Right hindlimb (tissue), 1 donor: ENCODE measurements at regions not wholly inside any gene's neighbourhood (a gene's known extent, or its start where the extent isn't known, plus 50 kb on each side); places are given as distances from the start of the nearest gene placed in this dataset.
"Not testable (repeated sequence)": the region's sequence is repeated elsewhere in the genome, so short reads cannot be mapped to it uniquely, and the experiment has no call there.

ENCODE experiments used
- DNase-seq: peaks from one replicate; pipeline ENCODE4 v3.0.0-alpha.2; 2018

GRCh38 chr2:12613137-12613835, 103.5 kb upstream of the TRIB2 start:
- DNase-seq, result no peak

GRCh38 chr2:12615509-12615908, 101.2 kb upstream of the TRIB2 start:
- DNase-seq, result no peak

- no peak for DNase-seq
Observed at GRCh38 chr2:12616456-12617156, 100.1 kb upstream of the TRIB2 start.

GRCh38 chr2:12617366-12617765, 99.4 kb upstream of the TRIB2 start:
- no peak for DNase-seq

- no peak for DNase-seq
Observed at GRCh38 chr2:12617853-12618252, 98.9 kb upstream of the TRIB2 start.

GRCh38 chr2:12618576-12618975, 98.2 kb upstream of the TRIB2 start:
- no peak for DNase-seq

GRCh38 chr2:12619975-12620374, 96.8 kb upstream of the TRIB2 start:
- no peak for DNase-seq

- no peak for DNase-seq
Observed at GRCh38 chr2:12620759-12621158, 96.0 kb upstream of the TRIB2 start.

GRCh38 chr2:12623051-12623450, 93.7 kb upstream of the TRIB2 start:
- DNase-seq, result no peak

- no peak for DNase-seq
Observed at GRCh38 chr2:12624384-12624783, 92.4 kb upstream of the TRIB2 start.

- no peak for DNase-seq
Observed at GRCh38 chr2:12624905-12625598, 91.7 kb upstream of the TRIB2 start.

- DNase-seq, result not testable (repeated sequence)
Observed at GRCh38 chr2:12628541-12628940, 88.2 kb upstream of the TRIB2 start.

- DNase-seq, result peak; percentile 36
Observed at GRCh38 chr2:12636837-12637581, 79.7 kb upstream of the TRIB2 start.

GRCh38 chr2:12637754-12638153, 79.0 kb upstream of the TRIB2 start:
- DNase-seq, result no peak

GRCh38 chr2:12641441-12641840, 75.3 kb upstream of the TRIB2 start:
- no peak for DNase-seq

GRCh38 chr2:12642332-12642731, 74.4 kb upstream of the TRIB2 start:
- no peak for DNase-seq

- no peak for DNase-seq
Observed at GRCh38 chr2:12642859-12643258, 73.9 kb upstream of the TRIB2 start.

- no peak for DNase-seq
Observed at GRCh38 chr2:12649602-12650400, 66.9 kb upstream of the TRIB2 start.

- peak; percentile 28 for DNase-seq
Observed at GRCh38 chr2:12651641-12652040, 65.1 kb upstream of the TRIB2 start.

- peak; percentile 31 for DNase-seq
Observed at GRCh38 chr2:12652723-12653122, 64.0 kb upstream of the TRIB2 start.

GRCh38 chr2:12657560-12657959, 59.2 kb upstream of the TRIB2 start:
- no peak for DNase-seq

GRCh38 chr2:12658310-12658945, 58.3 kb upstream of the TRIB2 start:
- no peak for DNase-seq
